ENCODE measurements at regions not wholly inside any gene's neighbourhood (a gene's known extent, or its start where the extent isn't known, plus 50 kb on each side); places are given as distances from the start of the nearest gene placed in this dataset.

DNA sequence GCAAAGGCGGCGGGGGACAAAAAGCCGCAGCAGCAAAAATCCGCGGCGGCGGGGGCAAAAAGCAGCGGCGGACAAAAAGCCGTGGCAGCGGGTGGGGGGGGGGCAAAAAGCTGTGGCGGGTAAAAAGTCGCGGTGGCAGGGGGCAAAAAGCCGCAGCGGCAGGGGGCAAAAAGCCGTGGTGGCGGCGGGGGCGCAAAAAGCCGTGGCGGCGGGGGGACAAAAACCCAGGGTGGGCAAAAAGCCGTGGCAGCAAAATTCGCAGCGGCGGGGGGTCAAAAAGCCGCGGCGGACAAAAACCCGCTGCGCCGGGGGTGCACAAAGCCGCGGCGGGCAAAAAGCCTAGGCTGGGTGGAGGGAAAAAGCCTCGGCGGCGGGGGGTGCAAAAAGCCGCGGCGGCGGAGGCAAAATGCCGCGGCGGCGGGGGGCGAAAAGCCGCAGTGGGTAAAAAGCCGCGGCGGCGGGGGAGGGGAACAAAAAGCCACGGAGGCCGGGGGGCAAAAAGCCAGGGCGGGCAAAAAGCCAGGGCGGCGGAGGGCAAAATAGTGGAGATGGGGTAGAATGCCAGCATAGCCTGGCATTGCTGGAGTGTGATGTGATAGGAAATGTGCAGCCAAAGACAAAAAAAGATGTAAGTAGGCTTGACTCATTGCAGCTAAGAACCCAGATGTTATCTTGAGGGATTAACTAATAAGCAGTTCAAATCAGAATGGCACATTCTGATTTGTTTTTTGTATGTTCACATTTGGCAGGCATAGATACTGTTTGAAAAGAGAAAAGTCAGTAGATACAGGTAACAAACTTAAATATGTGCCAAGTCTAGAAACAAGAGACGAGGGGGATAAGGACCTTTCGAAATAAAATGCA, 1076.3 kb downstream of the RPIA start:
- no peak for TF ChIP-seq POLR2A (IDR thresholded peaks at IDR 0.05; ENCODE audit: low read length)
- TF ChIP-seq GATA1 (IDR thresholded peaks at IDR 0.05; ENCODE audit: low read depth, low read length), result no peak
